Coronary artery (tissue), 2 donors: ENCODE measurements at regions not wholly inside any gene's neighbourhood (a gene's known extent, or its start where the extent isn't known, plus 50 kb on each side); places are given as distances from the start of the nearest gene placed in this dataset.

ENCODE experiments used
- DNase-seq: peaks from one replicate; pipeline ENCODE4 v3.0.0-alpha.2; 2017; ENCODE audit warnings: low spot score
- H3K27ac ChIP-seq, 2 donors: fragments of 200-600 bp; sonication (generic); one replicate each; pipeline ENCODE4 v1.5.1; 2016 to 2019
- H3K4me3 ChIP-seq: fragments of 200-600 bp; sonication (generic); 2 replicates; pipeline ENCODE4 v1.5.1; 2016; ENCODE audit warnings: mild to moderate bottlenecking, moderate library complexity
- TF ChIP-seq, protein P1 (sequence below): fragments of 200-600 bp; sonication (generic); IDR thresholded peaks from one replicate; pipeline ENCODE4 v1.5.1; 2019; ENCODE audit warnings: antibody characterized with exemption

GRCh38 chr3:99410789-99411311 lies 227.5 kb upstream of the COL8A1 start:
- peak overlapping the region; percentile 14 for H3K4me3 ChIP-seq
- TF ChIP-seq, protein P1, sequence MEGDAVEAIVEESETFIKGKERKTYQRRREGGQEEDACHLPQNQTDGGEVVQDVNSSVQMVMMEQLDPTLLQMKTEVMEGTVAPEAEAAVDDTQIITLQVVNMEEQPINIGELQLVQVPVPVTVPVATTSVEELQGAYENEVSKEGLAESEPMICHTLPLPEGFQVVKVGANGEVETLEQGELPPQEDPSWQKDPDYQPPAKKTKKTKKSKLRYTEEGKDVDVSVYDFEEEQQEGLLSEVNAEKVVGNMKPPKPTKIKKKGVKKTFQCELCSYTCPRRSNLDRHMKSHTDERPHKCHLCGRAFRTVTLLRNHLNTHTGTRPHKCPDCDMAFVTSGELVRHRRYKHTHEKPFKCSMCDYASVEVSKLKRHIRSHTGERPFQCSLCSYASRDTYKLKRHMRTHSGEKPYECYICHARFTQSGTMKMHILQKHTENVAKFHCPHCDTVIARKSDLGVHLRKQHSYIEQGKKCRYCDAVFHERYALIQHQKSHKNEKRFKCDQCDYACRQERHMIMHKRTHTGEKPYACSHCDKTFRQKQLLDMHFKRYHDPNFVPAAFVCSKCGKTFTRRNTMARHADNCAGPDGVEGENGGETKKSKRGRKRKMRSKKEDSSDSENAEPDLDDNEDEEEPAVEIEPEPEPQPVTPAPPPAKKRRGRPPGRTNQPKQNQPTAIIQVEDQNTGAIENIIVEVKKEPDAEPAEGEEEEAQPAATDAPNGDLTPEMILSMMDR: no peak
- H3K27ac ChIP-seq: peak overlapping the region in 1 of 2 donors; percentile 15
- no peak for DNase-seq

GRCh38 chr3:99409961-99410360 lies 228.4 kb upstream of the COL8A1 start:
- Histone ChIP-seq H3K27ac (no peak overlapping the region), H3K4me3 (no peak overlapping the region)
- TF ChIP-seq, protein P1: no peak
- no peak for DNase-seq

- no peak overlapping the region for H3K4me3 ChIP-seq
- TF ChIP-seq, protein P1: no peak
- DNase-seq: no peak
- no peak overlapping the region for H3K27ac ChIP-seq
Measured at GRCh38 chr3:99407257-99407656, 231.1 kb upstream of the COL8A1 start.

- no peak for DNase-seq
- TF ChIP-seq, protein P1: no peak
- Histone ChIP-seq H3K27ac (no peak overlapping the region), H3K4me3 (no peak overlapping the region)
Measured at GRCh38 chr3:99402755-99403154, 235.6 kb upstream of the COL8A1 start.

GRCh38 chr3:99400352-99400751 lies 238.0 kb upstream of the COL8A1 start:
- Histone ChIP-seq H3K27ac (no peak overlapping the region), H3K4me3 (no peak overlapping the region)
- no peak for DNase-seq
- TF ChIP-seq, protein P1: no peak

- TF ChIP-seq, protein P1: no peak
- Histone ChIP-seq H3K27ac (no peak overlapping the region), H3K4me3 (no peak overlapping the region)
- DNase-seq: no peak
Measured at GRCh38 chr3:99396651-99397275, 241.6 kb upstream of the COL8A1 start.
